ENCODE measurements at regions not wholly inside any gene's neighbourhood (a gene's known extent, or its start where the extent isn't known, plus 50 kb on each side); places are given as distances from the start of the nearest gene placed in this dataset.

DNA sequence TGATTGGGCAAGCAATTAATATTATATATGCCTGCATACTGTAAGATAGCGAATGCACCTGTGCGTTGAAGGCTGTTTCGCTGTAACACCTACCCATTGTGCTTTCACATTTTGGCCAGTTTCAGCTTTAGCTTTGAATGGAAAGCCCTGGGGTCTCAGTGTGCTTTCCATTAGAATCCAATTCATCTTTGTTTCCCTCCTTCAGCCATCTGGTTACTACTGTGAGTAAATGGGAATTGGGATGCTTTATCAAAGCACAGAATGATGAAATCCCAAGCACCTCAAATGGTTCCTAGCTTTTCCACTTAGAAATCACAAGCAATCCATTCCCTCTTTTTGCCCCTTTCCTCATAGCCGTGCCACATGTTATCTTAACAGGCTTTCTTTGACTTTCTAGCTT is 127.1 kb downstream of the HDGFL1 start:
- Histone ChIP-seq H2AFZ (ENCODE audit: low read length) (no peak overlapping the region), H3T11ph (ENCODE audit: low read length) (no peak overlapping the region), H4K20me1 (ENCODE audit: control insufficient read depth, insufficient read depth, insufficient read length) (no peaks in the 10 kb centered on the region), H3K27ac (ENCODE audit: insufficient read length, low read depth, low read length) (no peak overlapping the region), H2BK15ac (ENCODE audit: low read depth, low read length) (no peak overlapping the region), H3K79me1 (ENCODE audit: insufficient read depth, low read depth, low read length, poor library complexity, severe bottlenecking) (no peaks in the 10 kb centered on the region), H3K23ac (ENCODE audit: insufficient read length, low read depth, low read length) (no peak overlapping the region), H2BK5ac (ENCODE audit: insufficient read length, low read length) (no peak overlapping the region), H3K79me2 (ENCODE audit: insufficient read depth, low read length) (no peaks in the 10 kb centered on the region), H3K27me3 (ENCODE audit: insufficient read depth, low read length) (no peaks in the 10 kb centered on the region), H4K5ac (ENCODE audit: insufficient read length, low read depth, low read length) (no peak overlapping the region), H2AK5ac (ENCODE audit: insufficient read length, low read length) (no peak overlapping the region), H2BK12ac (ENCODE audit: insufficient read length, low read depth, low read length) (no peak overlapping the region), H2BK120ac (ENCODE audit: low read depth, low read length, poor library complexity, severe bottlenecking) (no peak overlapping the region), H3K4me2 (ENCODE audit: insufficient read depth, insufficient read length, low read length) (no peak overlapping the region), H3K23me2 (ENCODE audit: insufficient read length, low read depth, low read length, poor library complexity, severe bottlenecking) (no peaks in the 10 kb centered on the region), H3K14ac (ENCODE audit: insufficient read depth, low read length) (no peak overlapping the region), H4K91ac (ENCODE audit: insufficient read length, low read depth, low read length) (no peak overlapping the region), H3K4me1 (ENCODE audit: insufficient read depth, low read length) (0 out of 2 replicates have a peak, but pooled peaks cover 3% of the 10 kb centered on the region), H3K18ac (ENCODE audit: insufficient read length, low read depth, low read length) (no peak overlapping the region), H3K4ac (ENCODE audit: low read depth, low read length) (no peak overlapping the region), H2BK20ac (ENCODE audit: low read depth, low read length, poor library complexity, severe bottlenecking) (no peak overlapping the region), H3K56ac (ENCODE audit: insufficient read length, low read depth, low read length) (no peak overlapping the region), H3K9me3 (ENCODE audit: control insufficient read depth, low read depth, low read length) (no peaks in the 10 kb centered on the region), H4K8ac (replicated peaks; ENCODE audit: insufficient read length, low read depth, low read length) (no peak overlapping the region), H3K9ac (ENCODE audit: extremely low read depth, insufficient read length, low read length) (no peak overlapping the region)
- H3K27ac Mint-ChIP-seq: no peak overlapping the region
- H3K27me3 Mint-ChIP-seq (ENCODE audit: low read depth): no peaks in the 10 kb centered on the region; the same call in 1 of the 2 replicates
- no peak for DNase-seq
- TF ChIP-seq, protein P1, sequence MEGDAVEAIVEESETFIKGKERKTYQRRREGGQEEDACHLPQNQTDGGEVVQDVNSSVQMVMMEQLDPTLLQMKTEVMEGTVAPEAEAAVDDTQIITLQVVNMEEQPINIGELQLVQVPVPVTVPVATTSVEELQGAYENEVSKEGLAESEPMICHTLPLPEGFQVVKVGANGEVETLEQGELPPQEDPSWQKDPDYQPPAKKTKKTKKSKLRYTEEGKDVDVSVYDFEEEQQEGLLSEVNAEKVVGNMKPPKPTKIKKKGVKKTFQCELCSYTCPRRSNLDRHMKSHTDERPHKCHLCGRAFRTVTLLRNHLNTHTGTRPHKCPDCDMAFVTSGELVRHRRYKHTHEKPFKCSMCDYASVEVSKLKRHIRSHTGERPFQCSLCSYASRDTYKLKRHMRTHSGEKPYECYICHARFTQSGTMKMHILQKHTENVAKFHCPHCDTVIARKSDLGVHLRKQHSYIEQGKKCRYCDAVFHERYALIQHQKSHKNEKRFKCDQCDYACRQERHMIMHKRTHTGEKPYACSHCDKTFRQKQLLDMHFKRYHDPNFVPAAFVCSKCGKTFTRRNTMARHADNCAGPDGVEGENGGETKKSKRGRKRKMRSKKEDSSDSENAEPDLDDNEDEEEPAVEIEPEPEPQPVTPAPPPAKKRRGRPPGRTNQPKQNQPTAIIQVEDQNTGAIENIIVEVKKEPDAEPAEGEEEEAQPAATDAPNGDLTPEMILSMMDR (conservative IDR thresholded peaks at IDR 0.05): no peak
- no peaks in the 10 kb centered on the region; a peak in 1 of 5 replicates for H3K9me3 Mint-ChIP-seq
- peaks cover 8 to 10% of the 10 kb centered on the region in 2 experiments for H3K4me1 Mint-ChIP-seq
- no peaks in the 10 kb centered on the region for H3K36me3 Mint-ChIP-seq (ENCODE audit: insufficient read depth in 1 of 3, low read depth in 3 of 3)
- no peak overlapping the region for H3K4me3 Mint-ChIP-seq
- no CpG with 5 or more reads among the region's 4 CpGs for WGBS (ENCODE audit: extremely low coverage, insufficient read length, low lambda C conversion rate)
